IMR-90 (cell line): ENCODE measurements at regions not wholly inside any gene's neighbourhood (a gene's known extent, or its start where the extent isn't known, plus 50 kb on each side); places are given as distances from the start of the nearest gene placed in this dataset.

Experiments used
- ATAC-seq: fragments of 200-7000 bp; cut with Tn5 transposase; 2 replicates; pipeline ENCODE4 v1.9.1; 2020; ENCODE audit warnings: low read depth, mild to moderate bottlenecking, moderate library complexity
- BruUV-seq: library from RNA; stranded (reverse); fragments of 400-500 nt; replicated peaks from 2 replicates; lab custom pipeline; 2021; lab: Mats Ljungman, UMichigan
- CTCF ChIA-PET: fragments of 300-600 bp; formaldehyde crosslinking; extraction: SDS; loops from one replicate; lab custom pipeline; 2021; ENCODE audit warnings: antibody characterized with exemption; lab: Yijun Ruan, JAX
- POLR2A ChIA-PET: fragments of 300-600 bp; sonication (Branson Sonifier 250); formaldehyde crosslinking; loops from one replicate; lab custom pipeline; 2022; ENCODE audit warnings: antibody characterized with exemption; ENCODE audit not compliant: unreplicated experiment; lab: Charles Lee
- DNase-seq: peaks from one replicate; pipeline ENCODE4 v3.0.0; 2013
- H2AFZ ChIP-seq: replicated peaks from 2 replicates; pipeline ENCODE3; 2013; ENCODE audit warnings: low read length, mild to moderate bottlenecking; ENCODE audit not compliant: poor library complexity
- H2AK5ac ChIP-seq: 2 replicates; pipeline ENCODE4 v1.6.1; 2013; ENCODE audit warnings: low read depth, low read length, inconsistent platforms
- H2AK9ac ChIP-seq: replicated peaks from 2 replicates; pipeline ENCODE3; 2013; ENCODE audit warnings: mild to moderate bottlenecking, low read depth, low read length, moderate library complexity; ENCODE audit not compliant: poor library complexity
- H2BK120ac ChIP-seq: 2 replicates; pipeline ENCODE4 v1.6.1; 2013; ENCODE audit warnings: low read depth, low read length, inconsistent platforms
- H2BK15ac ChIP-seq: 3 replicates; pipeline ENCODE4 v1.6.1; 2013; ENCODE audit warnings: low read depth, low read length, inconsistent platforms
- H2BK20ac ChIP-seq: 2 replicates; pipeline ENCODE4 v1.6.1; 2013; ENCODE audit warnings: low read depth, mild to moderate bottlenecking, inconsistent platforms, low read length, moderate library complexity
- H2BK5ac ChIP-seq: 2 replicates; pipeline ENCODE4 v1.6.1; 2013; ENCODE audit warnings: mild to moderate bottlenecking, low read depth, low read length, inconsistent platforms; ENCODE audit not compliant: poor library complexity, severe bottlenecking
- H3K14ac ChIP-seq: replicated peaks from 2 replicates; pipeline ENCODE4 v1.6.1; 2013; ENCODE audit warnings: low read depth, low read length, inconsistent platforms
- H3K18ac ChIP-seq: 2 replicates; pipeline ENCODE4 v1.6.1; 2013; ENCODE audit warnings: low read depth, low read length, control low read depth
- H3K23ac ChIP-seq: 2 replicates; pipeline ENCODE4 v1.6.1; 2013; ENCODE audit warnings: low read depth, low read length, inconsistent platforms
- H3K27ac ChIP-seq: 2 replicates; pipeline ENCODE4 v1.5.1; 2013; ENCODE audit warnings: mild to moderate bottlenecking, control low read depth, low read length; ENCODE audit not compliant: insufficient read depth
- H3K27me3 ChIP-seq: 2 replicates; pipeline ENCODE4 v1.6.1; 2013; ENCODE audit warnings: low read length; ENCODE audit not compliant: control insufficient read depth, insufficient read depth
- H3K36me3 ChIP-seq: 2 replicates; pipeline ENCODE4 v1.6.1; 2013; ENCODE audit warnings: low read length, mixed read lengths; ENCODE audit not compliant: control insufficient read depth, insufficient read depth
- H3K4ac ChIP-seq: 2 replicates; pipeline ENCODE4 v1.6.1; 2013; ENCODE audit warnings: low read depth, low read length, inconsistent platforms
- H3K4me1 ChIP-seq: 2 replicates; pipeline ENCODE4 v1.6.1; 2013; ENCODE audit warnings: low read length, mixed read lengths; ENCODE audit not compliant: control insufficient read depth, insufficient read depth
- H3K4me2 ChIP-seq: 2 replicates; pipeline ENCODE4 v1.6.1; 2013; ENCODE audit warnings: low read depth, mild to moderate bottlenecking, control low read depth, low read length, moderate library complexity
- H3K4me3 ChIP-seq: 2 replicates; pipeline ENCODE4 v1.5.1; 2013; ENCODE audit warnings: low read depth, mild to moderate bottlenecking, control low read depth, low read length, moderate library complexity; ENCODE audit not compliant: insufficient read depth
- H3K56ac ChIP-seq: 2 replicates; pipeline ENCODE4 v1.6.1; 2013; ENCODE audit warnings: low read length, inconsistent platforms; ENCODE audit not compliant: insufficient read depth; ENCODE audit errors: extremely low read depth
- H3K79me1 ChIP-seq, 2 experiments: 2 replicates each; pipeline ENCODE4 v1.6.1; 2013; ENCODE audit warnings: low read length in 2 of 2, inconsistent platforms in 1 of 2, low read depth in 1 of 2
- H3K9ac ChIP-seq: 2 replicates; pipeline ENCODE4 v1.6.1; 2013; ENCODE audit warnings: low read depth, low read length, control low read depth
- H3K9me1 ChIP-seq: 2 replicates; pipeline ENCODE4 v1.6.1; 2013; ENCODE audit warnings: low read length, inconsistent platforms; ENCODE audit not compliant: insufficient read depth
- H3K9me3 ChIP-seq: 2 replicates; pipeline ENCODE4 v1.6.1; 2013; ENCODE audit warnings: low read length; ENCODE audit not compliant: control insufficient read depth, insufficient read depth
- H4K20me1 ChIP-seq: 2 replicates; pipeline ENCODE4 v1.6.1; 2013; ENCODE audit warnings: low read length, inconsistent platforms; ENCODE audit not compliant: insufficient read depth
- H4K5ac ChIP-seq: 2 replicates; pipeline ENCODE4 v1.6.1; 2013; ENCODE audit warnings: mild to moderate bottlenecking, low read depth, low read length, control low read depth
- H4K8ac ChIP-seq, 2 experiments: 2 replicates each; pipeline ENCODE4 v1.6.1; 2013; ENCODE audit warnings: low read depth in 2 of 2, low read length in 2 of 2, control low read depth in 1 of 2, inconsistent platforms in 1 of 2
- H4K91ac ChIP-seq: 2 replicates; pipeline ENCODE4 v1.6.1; 2013; ENCODE audit warnings: low read depth, low read length, inconsistent platforms; ENCODE audit not compliant: insufficient read depth
- BHLHE40 ChIP-seq: fragments of 150-350 bp; IDR thresholded peaks from 2 replicates; pipeline ENCODE4 v1.6.1; 2016; ENCODE audit warnings: mild to moderate bottlenecking, low read depth, low read length
- ELK1 ChIP-seq: fragments of 150-350 bp; IDR thresholded peaks from 2 replicates; pipeline ENCODE4 v1.6.1; 2016; ENCODE audit warnings: low read depth, mild to moderate bottlenecking, low read length, moderate library complexity, borderline replicate concordance
- MAZ ChIP-seq: IDR thresholded peaks from 2 replicates; pipeline ENCODE4 v1.6.1; 2012; ENCODE audit warnings: low read depth, mild to moderate bottlenecking, low read length, improper control_type of control experiment, moderate library complexity, borderline replicate concordance
- RAD21 ChIP-seq: IDR thresholded peaks from 2 replicates; pipeline ENCODE4 v1.6.1; 2012; ENCODE audit warnings: low read length, improper control_type of control experiment
- RCOR1 ChIP-seq: IDR thresholded peaks from 2 replicates; pipeline ENCODE4 v1.6.1; 2012; ENCODE audit warnings: mild to moderate bottlenecking, low read length, improper control_type of control experiment; ENCODE audit not compliant: insufficient replicate concordance
- USF2 ChIP-seq: fragments of 150-350 bp; IDR thresholded peaks from 2 replicates; pipeline ENCODE4 v1.6.1; 2017; ENCODE audit warnings: mild to moderate bottlenecking, antibody characterized with exemption, low read length, low read depth
- dilution Hi-C: fragments of 300-500 bp; cut with HindIII; formaldehyde crosslinking; loops from one replicate; pipeline ENCODE4 v1.14.3; 2018; ENCODE audit warnings: low sequenced_read_pairs; ENCODE audit not compliant: unreplicated experiment
- in situ Hi-C: fragments of 300-500 bp; cut with MboI; formaldehyde crosslinking; loops from 3 replicates; pipeline ENCODE4 v1.14.3; 2019; ENCODE audit warnings: low sequenced_read_pairs, inconsistent platforms, mixed read lengths
- intact Hi-C: fragments of 100-400 bp; cut with micrococcal nuclease; formaldehyde crosslinking; loops from 2 replicates; pipeline ENCODE4 v1.10.0; 2022

GRCh38 chr13:54640719-54641118 lies 1612.1 kb downstream of the OLFM4 start:
- in situ Hi-C loops (no loop called here), intact Hi-C loops (no loop called here), dilution Hi-C loops (no loop called here)
- Histone ChIP-seq H3K79me1 (no peaks in the 10 kb centered on the region), H3K36me3 (no peaks in the 10 kb centered on the region), H2AFZ (no peak overlapping the region), H3K4me2 (no peak overlapping the region), H3K27ac (no peak overlapping the region), H3K18ac (no peak overlapping the region), H2AK5ac (no peak overlapping the region), H3K4ac (no peak overlapping the region), H3K14ac (no peak overlapping the region), H3K56ac (no peak overlapping the region), H3K9me3 (peaks cover 11% of the 10 kb centered on the region), H3K9ac (no peak overlapping the region), H2BK5ac (no peak overlapping the region), H2AK9ac (no peak overlapping the region), H2BK15ac (no peak overlapping the region), H3K23ac (no peak overlapping the region), H4K91ac (no peak overlapping the region), H4K20me1 (no peaks in the 10 kb centered on the region), H2BK20ac (no peak overlapping the region), H2BK120ac (no peak overlapping the region), H3K4me1 (no peaks in the 10 kb centered on the region), H3K27me3 (no peaks in the 10 kb centered on the region), H4K5ac (no peak overlapping the region), H3K4me3 (no peak overlapping the region), H3K9me1 (no peaks in the 10 kb centered on the region), H4K8ac (no peak overlapping the region)
- no peak for ATAC-seq
- BruUV-seq: no TSS peak
- no peak for TF ChIP-seq RAD21
- TF ChIP-seq MAZ: no peak
- no peak for TF ChIP-seq ELK1
- no peak for TF ChIP-seq RCOR1
- no peak for TF ChIP-seq USF2
- TF ChIP-seq BHLHE40: no peak
- POLR2A ChIA-PET: no interaction called here
- CTCF ChIA-PET: no interaction called here
- DNase-seq: no peak
